Nephron progenitor cell (in vitro differentiated cells): ENCODE measurements at regions not wholly inside any gene's neighbourhood (a gene's known extent, or its start where the extent isn't known, plus 50 kb on each side); places are given as distances from the start of the nearest gene placed in this dataset.

ENCODE experiments used
- DNase-seq: peaks from one replicate; pipeline ENCODE4 v3.0.0; 2021
- H3K27ac Mint-ChIP-seq: 2 replicates; pipeline ENCODE4 v1.8.0; 2021; ENCODE audit warnings: mild to moderate bottlenecking, moderate library complexity, mixed read lengths
- H3K27me3 Mint-ChIP-seq: 2 replicates; pipeline ENCODE4 v1.8.0; 2021; ENCODE audit warnings: mild to moderate bottlenecking, low read depth, mixed read lengths; ENCODE audit not compliant: poor library complexity
- H3K36me3 Mint-ChIP-seq: 2 replicates; pipeline ENCODE4 v1.8.0; 2021; ENCODE audit warnings: low read depth, mixed read lengths
- H3K4me1 Mint-ChIP-seq: 2 replicates; pipeline ENCODE4 v1.8.0; 2021; ENCODE audit warnings: mixed read lengths
- H3K4me3 Mint-ChIP-seq: 2 replicates; pipeline ENCODE4 v1.8.0; 2021; ENCODE audit warnings: mild to moderate bottlenecking, moderate library complexity, mixed read lengths
- H3K9me3 Mint-ChIP-seq: 2 replicates; pipeline ENCODE4 v1.8.0; 2021; ENCODE audit warnings: mild to moderate bottlenecking, moderate library complexity, mixed read lengths
- CTCF ChIP-seq: fragments of 200-600 bp; sonication (generic); IDR thresholded peaks from 2 replicates; pipeline ENCODE4 v1.5.0; 2021; ENCODE audit warnings: antibody characterized with exemption

- Mint-ChIP-seq H3K36me3 (no peaks in the 10 kb centered on the region), H3K4me3 (no peak overlapping the region), H3K27ac (no peak overlapping the region), H3K4me1 (no peaks in the 10 kb centered on the region), H3K27me3 (no peaks in the 10 kb centered on the region), H3K9me3 (no peaks in the 10 kb centered on the region)
- no peak for DNase-seq
- no peak for TF ChIP-seq CTCF
Observed at GRCh38 chrX:95836517-95836916, 848.1 kb upstream of the DIAPH2 start.

- DNase-seq, result no peak
- no peak for TF ChIP-seq CTCF
- H3K27ac Mint-ChIP-seq, result no peak overlapping the region
- no peaks in the 10 kb centered on the region for H3K9me3 Mint-ChIP-seq
- H3K36me3 Mint-ChIP-seq, result no peaks in the 10 kb centered on the region
- H3K4me3 Mint-ChIP-seq, result no peak overlapping the region
- no peaks in the 10 kb centered on the region for H3K27me3 Mint-ChIP-seq
- H3K4me1 Mint-ChIP-seq, result peaks cover 6% of the 10 kb centered on the region
Observed at GRCh38 chrX:95841863-95842262, 842.8 kb upstream of the DIAPH2 start.

GRCh38 chrX:95860127-95860526 is 824.5 kb upstream of the DIAPH2 start:
- TF ChIP-seq CTCF, result no peak
- Mint-ChIP-seq H3K27me3 (no peaks in the 10 kb centered on the region), H3K9me3 (peaks cover 14% of the 10 kb centered on the region), H3K4me3 (no peak overlapping the region), H3K36me3 (no peaks in the 10 kb centered on the region), H3K27ac (no peak overlapping the region), H3K4me1 (no peaks in the 10 kb centered on the region)
- DNase-seq, result no peak

GRCh38 chrX:95875661-95876060 is 809.0 kb upstream of the DIAPH2 start:
- Mint-ChIP-seq H3K4me3 (no peak overlapping the region), H3K27ac (no peak overlapping the region), H3K27me3 (no peaks in the 10 kb centered on the region), H3K9me3 (peaks cover 15% of the 10 kb centered on the region), H3K4me1 (no peaks in the 10 kb centered on the region), H3K36me3 (no peaks in the 10 kb centered on the region)
- no peak for DNase-seq
- TF ChIP-seq CTCF, result no peak

- no peak for TF ChIP-seq CTCF
- no peak for DNase-seq
- H3K4me3 Mint-ChIP-seq, result no peak overlapping the region
- H3K27ac Mint-ChIP-seq, result no peak overlapping the region
- H3K4me1 Mint-ChIP-seq, result no peaks in the 10 kb centered on the region
- H3K9me3 Mint-ChIP-seq, result peaks cover 4% of the 10 kb centered on the region
- no peaks in the 10 kb centered on the region for H3K27me3 Mint-ChIP-seq
- H3K36me3 Mint-ChIP-seq, result no peaks in the 10 kb centered on the region
Observed at GRCh38 chrX:95878874-95879273, 805.8 kb upstream of the DIAPH2 start.

GRCh38 chrX:95884186-95884585 is 800.5 kb upstream of the DIAPH2 start:
- TF ChIP-seq CTCF, result no peak

More at GRCh38 chrX:95884186-95884585, 800.5 kb upstream of the DIAPH2 start:
- Mint-ChIP-seq H3K27ac (no peak overlapping the region), H3K27me3 (no peaks in the 10 kb centered on the region), H3K9me3 (no peaks in the 10 kb centered on the region), H3K36me3 (no peaks in the 10 kb centered on the region), H3K4me1 (no peaks in the 10 kb centered on the region), H3K4me3 (no peak overlapping the region)
- no peak for DNase-seq
